WTC11 (cell line): ENCODE measurements at regions not wholly inside any gene's neighbourhood (a gene's known extent, or its start where the extent isn't known, plus 50 kb on each side); places are given as distances from the start of the nearest gene placed in this dataset.

Experiments
- ATAC-seq: fragments of 200-7000 bp; cut with Tn5 transposase; 2 replicates; pipeline ENCODE4 v1.10.0; 2021; ENCODE audit warnings: mild to moderate bottlenecking, moderate library complexity
- CTCF ChIA-PET: fragments of 300-600 bp; sonication (Branson Sonifier 250); formaldehyde crosslinking; loops from one replicate; lab custom pipeline; 2021; ENCODE audit warnings: antibody characterized with exemption; lab: Charles Lee
- POLR2A ChIA-PET: fragments of 350-600 bp; sonication (Branson Sonifier 250); formaldehyde crosslinking; loops from one replicate; lab custom pipeline; 2021; ENCODE audit warnings: antibody characterized with exemption; lab: Charles Lee
- DNase-seq: peaks from one replicate; pipeline ENCODE4 v3.0.0; 2021; ENCODE audit warnings: low spot score
- H3K27ac Mint-ChIP-seq: 2 replicates; pipeline ENCODE4 v1.8.0; 2021; ENCODE audit warnings: mixed read lengths
- H3K27me3 Mint-ChIP-seq: 2 replicates; pipeline ENCODE4 v1.8.0; 2021; ENCODE audit warnings: low read depth, mild to moderate bottlenecking, moderate library complexity, mixed read lengths
- H3K36me3 Mint-ChIP-seq: 2 replicates; pipeline ENCODE4 v1.8.0; 2021; ENCODE audit warnings: mixed read lengths
- H3K4me1 Mint-ChIP-seq: 2 replicates; pipeline ENCODE4 v1.8.0; 2022; ENCODE audit warnings: mixed read lengths
- H3K4me3 Mint-ChIP-seq: 2 replicates; pipeline ENCODE4 v1.8.0; 2021; ENCODE audit warnings: mild to moderate bottlenecking, moderate library complexity, mixed read lengths
- H3K9me3 Mint-ChIP-seq: 2 replicates; pipeline ENCODE4 v1.8.0; 2021; ENCODE audit warnings: mixed read lengths
- ARID4B ChIP-seq: sonication (generic); formaldehyde crosslinking; IDR thresholded peaks from 2 replicates; pipeline ENCODE4 v1.8.0; 2023; ENCODE audit warnings: missing genetic modification reagents, mild to moderate bottlenecking, borderline replicate concordance
- CREB1 ChIP-seq: sonication (generic); formaldehyde crosslinking; IDR thresholded peaks from 2 replicates; pipeline ENCODE4 v1.8.0; 2023; ENCODE audit warnings: mild to moderate bottlenecking, missing genetic modification reagents
- E2F5 ChIP-seq: sonication (generic); formaldehyde crosslinking; IDR thresholded peaks from 2 replicates; pipeline ENCODE4 v1.8.1; 2022; ENCODE audit warnings: mild to moderate bottlenecking, moderate library complexity, missing genetic modification reagents
- ERG ChIP-seq: fragments of 250-450 bp; sonication (Bioruptor Pico); IDR thresholded peaks from 2 replicates; pipeline ENCODE4 v1.8.0; 2021; ENCODE audit warnings: mild to moderate bottlenecking
- HMGA2 ChIP-seq: fragments of 250-450 bp; sonication (Bioruptor Pico); IDR thresholded peaks from 2 replicates; pipeline ENCODE4 v1.4.0; 2021; ENCODE audit warnings: mild to moderate bottlenecking, moderate library complexity
- NFYB ChIP-seq: sonication (generic); formaldehyde crosslinking; conservative IDR thresholded peaks from 2 replicates; pipeline ENCODE4 v1.8.0; 2022; ENCODE audit warnings: low read depth, missing genetic modification reagents
- NR1H2 ChIP-seq: sonication (generic); formaldehyde crosslinking; IDR thresholded peaks from 2 replicates; pipeline ENCODE4 v1.9.0; 2021; ENCODE audit warnings: mild to moderate bottlenecking, moderate library complexity, missing genetic modification reagents
- PREB ChIP-seq: sonication (generic); formaldehyde crosslinking; IDR thresholded peaks from 2 replicates; pipeline ENCODE4 v1.8.1; 2022; ENCODE audit warnings: mild to moderate bottlenecking, missing genetic modification reagents, moderate library complexity, borderline replicate concordance
- TEAD4 ChIP-seq: sonication (generic); formaldehyde crosslinking; IDR thresholded peaks from 2 replicates; pipeline ENCODE4 v1.8.0; 2022; ENCODE audit warnings: mild to moderate bottlenecking, missing genetic modification reagents
- USF2 ChIP-seq: sonication (generic); formaldehyde crosslinking; IDR thresholded peaks from 2 replicates; pipeline ENCODE4 v1.8.1; 2023; ENCODE audit warnings: mild to moderate bottlenecking, missing genetic modification reagents, moderate library complexity
- ZNF121 ChIP-seq: sonication (generic); formaldehyde crosslinking; IDR thresholded peaks from 2 replicates; pipeline ENCODE4 v1.8.0; 2023; ENCODE audit warnings: missing genetic modification reagents
- ZNF138 ChIP-seq: sonication (generic); formaldehyde crosslinking; conservative IDR thresholded peaks from 2 replicates; pipeline ENCODE4 v1.8.1; 2022; ENCODE audit warnings: mild to moderate bottlenecking, moderate library complexity, missing genetic modification reagents
- ZNF317 ChIP-seq: sonication (generic); formaldehyde crosslinking; IDR thresholded peaks from 2 replicates; pipeline ENCODE4 v1.8.1; 2023; ENCODE audit warnings: low read depth, mild to moderate bottlenecking, moderate library complexity, missing genetic modification reagents, borderline replicate concordance
- ZNF416 ChIP-seq: fragments of 250-450 bp; sonication (Bioruptor Pico); IDR thresholded peaks from 2 replicates; pipeline ENCODE4 v1.9.0; 2021; ENCODE audit warnings: mild to moderate bottlenecking, inconsistent platforms
- TF ChIP-seq, protein P1 (sequence below): fragments of 250-450 bp; sonication (Bioruptor Pico); IDR thresholded peaks from 2 replicates; pipeline ENCODE4 v1.9.0; 2021; ENCODE audit warnings: mild to moderate bottlenecking
- TF ChIP-seq, protein P2 (sequence below): fragments of 250-450 bp; sonication (Bioruptor Pico); IDR thresholded peaks from 2 replicates; pipeline ENCODE4 v1.9.0; 2021; ENCODE audit warnings: mild to moderate bottlenecking

DNA sequence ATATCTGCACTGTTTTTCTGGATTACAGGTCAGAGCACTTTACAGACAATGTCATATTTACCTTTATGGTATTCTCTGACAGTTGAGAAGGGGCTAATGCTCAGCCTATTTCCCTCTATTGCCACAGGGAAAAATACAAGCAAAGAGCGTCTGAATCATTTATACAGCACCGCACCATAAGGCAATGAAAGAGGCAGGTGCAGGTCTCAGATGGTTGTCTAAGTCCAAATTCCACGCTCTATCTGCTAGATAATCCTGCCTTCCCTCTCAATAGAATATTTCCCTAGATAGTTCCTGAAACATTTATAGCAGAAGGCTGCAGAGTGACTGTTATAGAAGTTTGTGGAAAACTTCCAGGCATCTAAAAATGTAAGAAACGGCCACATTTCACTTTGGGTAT, 446.1 kb upstream of the CDH6 start (continued):
- TF ChIP-seq USF2 (CRISPR knock-in tag) (no peak), ZNF138 (no peak), NR1H2 (no peak), ZNF317 (CRISPR knock-in tag) (no peak), PREB (no peak)
- TF ChIP-seq, protein P1, sequence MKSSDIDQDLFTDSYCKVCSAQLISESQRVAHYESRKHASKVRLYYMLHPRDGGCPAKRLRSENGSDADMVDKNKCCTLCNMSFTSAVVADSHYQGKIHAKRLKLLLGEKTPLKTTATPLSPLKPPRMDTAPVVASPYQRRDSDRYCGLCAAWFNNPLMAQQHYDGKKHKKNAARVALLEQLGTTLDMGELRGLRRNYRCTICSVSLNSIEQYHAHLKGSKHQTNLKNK (CRISPR knock-in tag): no peak

- CTCF ChIA-PET: no interaction called here
- DNase-seq: no peak
- Mint-ChIP-seq H3K27ac (no peak overlapping the region), H3K27me3 (no peaks in the 10 kb centered on the region), H3K4me1 (no peaks in the 10 kb centered on the region), H3K36me3 (no peaks in the 10 kb centered on the region), H3K4me3 (no peak overlapping the region), H3K9me3 (peaks cover 9% of the 10 kb centered on the region; the same call in 1 of the 2 replicates)
- POLR2A ChIA-PET: no interaction called here
- no peak for ATAC-seq
- TF ChIP-seq HMGA2: no peak
Observed at GRCh38 chr5:30736669-30737068, 456.8 kb upstream of the CDH6 start.

GRCh38 chr5:30734118-30734517, 459.4 kb upstream of the CDH6 start:
- H3K27me3 Mint-ChIP-seq: no peaks in the 10 kb centered on the region
- TF ChIP-seq ZNF416 (CRISPR knock-in tag) (no peak), ARID4B (CRISPR knock-in tag) (no peak), NFYB (CRISPR knock-in tag) (no peak), E2F5 (CRISPR knock-in tag) (no peak), CREB1 (no peak), TEAD4 (CRISPR knock-in tag) (no peak), ERG (CRISPR knock-in tag) (no peak), ZNF121 (CRISPR knock-in tag) (no peak)
- TF ChIP-seq, protein P2, sequence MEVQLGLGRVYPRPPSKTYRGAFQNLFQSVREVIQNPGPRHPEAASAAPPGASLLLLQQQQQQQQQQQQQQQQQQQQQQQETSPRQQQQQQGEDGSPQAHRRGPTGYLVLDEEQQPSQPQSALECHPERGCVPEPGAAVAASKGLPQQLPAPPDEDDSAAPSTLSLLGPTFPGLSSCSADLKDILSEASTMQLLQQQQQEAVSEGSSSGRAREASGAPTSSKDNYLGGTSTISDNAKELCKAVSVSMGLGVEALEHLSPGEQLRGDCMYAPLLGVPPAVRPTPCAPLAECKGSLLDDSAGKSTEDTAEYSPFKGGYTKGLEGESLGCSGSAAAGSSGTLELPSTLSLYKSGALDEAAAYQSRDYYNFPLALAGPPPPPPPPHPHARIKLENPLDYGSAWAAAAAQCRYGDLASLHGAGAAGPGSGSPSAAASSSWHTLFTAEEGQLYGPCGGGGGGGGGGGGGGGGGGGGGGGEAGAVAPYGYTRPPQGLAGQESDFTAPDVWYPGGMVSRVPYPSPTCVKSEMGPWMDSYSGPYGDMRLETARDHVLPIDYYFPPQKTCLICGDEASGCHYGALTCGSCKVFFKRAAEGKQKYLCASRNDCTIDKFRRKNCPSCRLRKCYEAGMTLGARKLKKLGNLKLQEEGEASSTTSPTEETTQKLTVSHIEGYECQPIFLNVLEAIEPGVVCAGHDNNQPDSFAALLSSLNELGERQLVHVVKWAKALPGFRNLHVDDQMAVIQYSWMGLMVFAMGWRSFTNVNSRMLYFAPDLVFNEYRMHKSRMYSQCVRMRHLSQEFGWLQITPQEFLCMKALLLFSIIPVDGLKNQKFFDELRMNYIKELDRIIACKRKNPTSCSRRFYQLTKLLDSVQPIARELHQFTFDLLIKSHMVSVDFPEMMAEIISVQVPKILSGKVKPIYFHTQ (CRISPR knock-in tag): no peak
- TF ChIP-seq, all 79 proteins: peak for 0
- POLR2A ChIA-PET: no interaction called here
- no peak overlapping the region for H3K4me3 Mint-ChIP-seq
- H3K4me1 Mint-ChIP-seq: no peaks in the 10 kb centered on the region
- H3K27ac Mint-ChIP-seq: no peak overlapping the region
- no peaks in the 10 kb centered on the region; the same call in 1 of the 2 replicates for H3K36me3 Mint-ChIP-seq
- DNase-seq (no peak), ATAC-seq (no peak)
- H3K9me3 Mint-ChIP-seq: peaks cover 29% of the 10 kb centered on the region
- CTCF ChIA-PET: no interaction called here
